Adrenal gland (tissue), 5 donors: ENCODE measurements at regions not wholly inside any gene's neighbourhood (a gene's known extent, or its start where the extent isn't known, plus 50 kb on each side); places are given as distances from the start of the nearest gene placed in this dataset.

Experiments used
- CTCF ChIP-seq, 6 experiments: fragments of 450-650 bp in 4 of 6; fragments of 200-600 bp in 2 of 6; sonication (generic) in 1 of 6; IDR thresholded peaks; 1 replicate in 5 of 6; 2 replicates in 1 of 6; pipeline versions ENCODE4 v1.5.1 to v1.8.0; 2016 to 2021; ENCODE audit warnings: antibody characterized with exemption in 6 of 6, mild to moderate bottlenecking in 2 of 6, moderate library complexity in 1 of 6
- POLR2A ChIP-seq, 2 donors: fragments of 450-650 bp; IDR thresholded peaks; one replicate each; pipeline ENCODE4 v1.6.1; 2017; ENCODE audit warnings: antibody characterized with exemption in 2 of 2, mild to moderate bottlenecking in 2 of 2, moderate library complexity in 1 of 2
- donor health status: DM: no; HTN: no; CAD: no.

GRCh38 chr21:15515908-15516307 is 213.9 kb upstream of the USP25 start:
- TF ChIP-seq POLR2A (IDR thresholded peaks at IDR 0.05) (no peak), CTCF (IDR thresholded peaks at IDR 0.05) (no peak)
